ENCODE measurements at regions not wholly inside any gene's neighbourhood (a gene's known extent, or its start where the extent isn't known, plus 50 kb on each side); places are given as distances from the start of the nearest gene placed in this dataset.

DNA sequence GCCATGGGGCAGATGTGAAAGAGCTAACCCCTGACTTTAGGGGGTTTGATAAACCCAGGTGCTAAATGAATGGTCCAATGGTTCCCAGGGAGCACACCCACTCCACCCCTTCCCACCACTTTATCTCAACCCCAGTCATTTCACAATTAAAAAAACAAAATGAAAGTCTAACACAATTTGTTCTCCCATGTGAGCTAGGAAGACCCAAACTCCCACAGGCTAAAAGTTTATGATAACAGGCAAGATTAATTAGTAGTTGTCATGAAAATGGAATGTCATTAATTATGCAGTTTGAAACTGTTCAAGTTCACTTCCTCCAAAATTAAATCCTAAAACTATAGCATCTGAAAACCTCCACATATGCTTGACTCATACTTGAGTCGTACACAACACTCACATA is 63.3 kb upstream of the TPM1 start:
- Histone ChIP-seq H3K4me3 (ENCODE audit: low read depth, low read length) (no peak overlapping the region), H3K36me3 (ENCODE audit: control insufficient read depth, insufficient read depth, low read length) (no peaks in the 10 kb centered on the region), H3K27me3 (ENCODE audit: control insufficient read depth, insufficient read depth, low read length) (no peaks in the 10 kb centered on the region)
- no peak for DNase-seq (ENCODE audit: low read depth)
- TF ChIP-seq, protein P1, sequence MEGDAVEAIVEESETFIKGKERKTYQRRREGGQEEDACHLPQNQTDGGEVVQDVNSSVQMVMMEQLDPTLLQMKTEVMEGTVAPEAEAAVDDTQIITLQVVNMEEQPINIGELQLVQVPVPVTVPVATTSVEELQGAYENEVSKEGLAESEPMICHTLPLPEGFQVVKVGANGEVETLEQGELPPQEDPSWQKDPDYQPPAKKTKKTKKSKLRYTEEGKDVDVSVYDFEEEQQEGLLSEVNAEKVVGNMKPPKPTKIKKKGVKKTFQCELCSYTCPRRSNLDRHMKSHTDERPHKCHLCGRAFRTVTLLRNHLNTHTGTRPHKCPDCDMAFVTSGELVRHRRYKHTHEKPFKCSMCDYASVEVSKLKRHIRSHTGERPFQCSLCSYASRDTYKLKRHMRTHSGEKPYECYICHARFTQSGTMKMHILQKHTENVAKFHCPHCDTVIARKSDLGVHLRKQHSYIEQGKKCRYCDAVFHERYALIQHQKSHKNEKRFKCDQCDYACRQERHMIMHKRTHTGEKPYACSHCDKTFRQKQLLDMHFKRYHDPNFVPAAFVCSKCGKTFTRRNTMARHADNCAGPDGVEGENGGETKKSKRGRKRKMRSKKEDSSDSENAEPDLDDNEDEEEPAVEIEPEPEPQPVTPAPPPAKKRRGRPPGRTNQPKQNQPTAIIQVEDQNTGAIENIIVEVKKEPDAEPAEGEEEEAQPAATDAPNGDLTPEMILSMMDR (IDR thresholded peaks at IDR 0.05; ENCODE audit: insufficient read depth, low read length, poor library complexity, severe bottlenecking): no peak

DNA sequence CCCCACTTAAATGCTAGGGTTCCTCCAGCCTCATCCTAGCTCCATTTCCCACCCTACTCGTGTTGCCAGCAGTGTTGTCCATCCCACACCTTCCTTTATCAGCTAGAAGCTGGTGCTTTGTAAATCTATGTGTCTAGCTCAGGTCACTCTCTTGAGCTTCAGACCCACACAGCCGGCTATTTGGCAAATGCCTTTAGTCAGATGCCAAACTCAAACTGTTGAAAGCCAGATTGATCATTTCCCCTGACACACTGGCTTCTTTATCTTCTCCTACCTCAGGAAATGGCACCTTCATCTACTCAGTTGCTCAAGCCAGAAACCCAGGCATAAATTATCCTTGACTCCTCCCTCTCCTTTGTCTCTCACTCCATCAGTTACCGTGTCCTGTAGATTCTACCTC is 61.5 kb upstream of the TPM1 start:
- Histone ChIP-seq H3K27me3 (ENCODE audit: control insufficient read depth, insufficient read depth, low read length) (no peaks in the 10 kb centered on the region), H3K4me3 (ENCODE audit: low read depth, low read length) (no peak overlapping the region)
- no peak for DNase-seq (ENCODE audit: low read depth)

DNA sequence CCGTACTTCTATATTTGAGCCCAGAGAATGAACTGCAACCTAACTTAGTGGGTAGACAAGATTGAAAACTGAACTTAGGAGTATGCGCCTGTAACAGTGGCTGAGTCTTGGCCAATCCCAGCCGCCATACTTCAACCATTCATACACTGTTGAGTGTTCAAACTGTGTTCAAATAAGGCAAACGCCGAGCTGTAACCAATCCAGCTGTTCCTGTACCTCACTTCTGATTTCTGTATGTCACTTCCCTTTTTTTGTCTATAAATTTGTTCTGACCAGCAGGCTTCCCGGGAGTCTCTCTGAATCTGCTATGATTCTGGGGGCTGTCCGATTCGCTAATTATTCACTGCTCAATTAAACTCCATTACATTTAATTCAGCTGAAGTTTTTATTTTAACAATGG is 58.6 kb upstream of the TPM1 start:
- no peaks in the 10 kb centered on the region for H3K36me3 ChIP-seq (ENCODE audit: control insufficient read depth, insufficient read depth, low read length)
- H3K27me3 ChIP-seq (ENCODE audit: control insufficient read depth, insufficient read depth, low read length): no peaks in the 10 kb centered on the region
- no peak overlapping the region for H3K4me3 ChIP-seq (ENCODE audit: low read depth, low read length)
- no peak for DNase-seq (ENCODE audit: low read depth)
- TF ChIP-seq, protein P1 (IDR thresholded peaks at IDR 0.05; ENCODE audit: insufficient read depth, low read length, poor library complexity, severe bottlenecking): no peak

More for the DNA sequence above, 61.5 kb upstream of the TPM1 start:
- TF ChIP-seq, protein P1 (IDR thresholded peaks at IDR 0.05; ENCODE audit: insufficient read depth, low read length, poor library complexity, severe bottlenecking): no peak
- no peaks in the 10 kb centered on the region for H3K36me3 ChIP-seq (ENCODE audit: control insufficient read depth, insufficient read depth, low read length)

DNA sequence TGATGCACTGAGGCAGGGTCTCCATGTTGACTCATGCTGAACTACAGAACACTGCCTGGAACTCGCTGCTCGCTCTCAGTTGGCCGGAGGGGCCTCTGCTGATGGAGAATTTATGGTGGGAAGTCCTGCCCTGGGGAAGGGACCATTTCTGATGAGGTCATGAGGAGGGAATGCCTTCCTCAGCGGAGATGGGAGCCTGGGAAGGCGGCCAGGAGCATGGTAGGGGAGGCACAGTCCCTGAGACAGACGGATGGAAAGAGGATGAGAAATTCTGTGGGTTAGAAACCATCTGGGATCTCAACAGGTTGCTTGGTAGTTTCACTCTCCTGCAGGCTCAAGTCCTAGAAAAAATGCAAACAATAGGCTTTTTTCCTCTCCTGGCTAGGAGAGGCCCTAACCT is 56.8 kb upstream of the TPM1 start:
- Histone ChIP-seq H3K36me3 (ENCODE audit: control insufficient read depth, insufficient read depth, low read length) (no peaks in the 10 kb centered on the region), H3K27me3 (ENCODE audit: control insufficient read depth, insufficient read depth, low read length) (no peaks in the 10 kb centered on the region), H3K4me3 (ENCODE audit: low read depth, low read length) (no peak overlapping the region)
- TF ChIP-seq, protein P1 (IDR thresholded peaks at IDR 0.05; ENCODE audit: insufficient read depth, low read length, poor library complexity, severe bottlenecking): no peak
- DNase-seq (ENCODE audit: low read depth): no peak

DNA sequence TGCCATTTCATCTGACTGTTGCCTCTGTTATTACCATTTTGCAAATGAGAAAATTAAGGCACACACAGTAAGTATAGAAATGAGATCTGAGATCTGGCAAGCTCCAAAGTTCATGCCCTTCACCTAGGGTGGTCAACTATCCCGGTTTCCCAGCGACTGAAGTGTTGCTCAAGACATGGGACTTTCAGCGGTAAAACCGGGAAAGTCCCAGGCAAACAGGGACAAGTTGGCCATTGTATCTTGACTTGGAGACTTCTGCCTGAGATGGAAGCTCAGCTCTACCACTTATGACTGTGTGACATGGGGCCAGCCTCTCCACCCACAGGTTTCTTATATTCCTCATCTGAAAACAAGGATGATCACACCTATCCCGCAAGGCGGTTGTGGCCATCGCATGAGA is 55.6 kb upstream of the TPM1 start:
- no peak overlapping the region for H3K4me3 ChIP-seq (ENCODE audit: low read depth, low read length)
- TF ChIP-seq, protein P1 (IDR thresholded peaks at IDR 0.05; ENCODE audit: insufficient read depth, low read length, poor library complexity, severe bottlenecking): no peak
- no peaks in the 10 kb centered on the region for H3K27me3 ChIP-seq (ENCODE audit: control insufficient read depth, insufficient read depth, low read length)
- H3K36me3 ChIP-seq (ENCODE audit: control insufficient read depth, insufficient read depth, low read length): no peaks in the 10 kb centered on the region
- DNase-seq (ENCODE audit: low read depth): no peak

DNA sequence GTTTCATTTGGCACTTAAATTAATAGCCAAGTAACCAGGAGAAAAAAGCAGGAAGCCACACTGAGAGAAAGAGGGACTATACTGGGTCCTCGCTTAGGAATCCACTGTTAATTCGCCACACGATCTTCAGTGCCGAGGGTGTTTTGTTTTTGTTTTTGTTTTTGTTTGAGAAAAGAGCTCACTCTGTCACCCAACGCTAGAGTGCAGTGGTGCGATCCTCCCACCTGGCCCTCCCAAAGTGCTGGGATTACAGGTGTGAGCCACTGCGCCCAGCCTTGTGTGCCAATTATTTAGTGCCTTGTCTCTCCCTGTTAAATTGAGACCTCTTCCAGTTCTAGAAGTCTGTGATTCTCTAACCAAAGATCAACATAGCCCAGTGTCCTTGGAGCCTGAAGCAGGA is 53.8 kb upstream of the TPM1 start:
- H3K27me3 ChIP-seq (ENCODE audit: control insufficient read depth, insufficient read depth, low read length): no peaks in the 10 kb centered on the region
- H3K36me3 ChIP-seq (ENCODE audit: control insufficient read depth, insufficient read depth, low read length): no peaks in the 10 kb centered on the region
- TF ChIP-seq, protein P1 (IDR thresholded peaks at IDR 0.05; ENCODE audit: insufficient read depth, low read length, poor library complexity, severe bottlenecking): no peak
- H3K4me3 ChIP-seq (ENCODE audit: low read depth, low read length): no peak overlapping the region
- no peak for DNase-seq (ENCODE audit: low read depth)

Measured in kidney epithelial cell (primary cell).